ENCODE measurements at regions not wholly inside any gene's neighbourhood (a gene's known extent, or its start where the extent isn't known, plus 50 kb on each side); places are given as distances from the start of the nearest gene placed in this dataset.

GRCh38 chr12:131434208-131435125 is 276.4 kb upstream of the SFSWAP start:
- no peak for TF ChIP-seq CTCF (IDR thresholded peaks at IDR 0.05)
- TF ChIP-seq POLR2A (IDR thresholded peaks at IDR 0.05) = no peak
